ENCODE measurements at regions not wholly inside any gene's neighbourhood (a gene's known extent, or its start where the extent isn't known, plus 50 kb on each side); places are given as distances from the start of the nearest gene placed in this dataset.
A peak's percentile ranks its signal among the peaks of the same experiment; 100 is the strongest.

GRCh38 chr3:195001261-195001660, 269.7 kb downstream of the XXYLT1 start:
- H3K27me3 ChIP-seq (replicated peaks; ENCODE audit: insufficient read depth, low read length) = no peaks in the 10 kb centered on the region
- H4K20me1 ChIP-seq (ENCODE audit: insufficient read depth, low read length) = no peaks in the 10 kb centered on the region
- no peak overlapping the region for H3K4me3 ChIP-seq (ENCODE audit: low read length)
- TF ChIP-seq CTCF (IDR thresholded peaks at IDR 0.05; ENCODE audit: low read length) = no peak
- no peak for TF ChIP-seq EZH2phosphoT487 (IDR thresholded peaks at IDR 0.05; ENCODE audit: low read length)
- no peaks in the 10 kb centered on the region for H3F3A ChIP-seq (ENCODE audit: insufficient read depth, low read length)
- no peak overlapping the region for H3K9ac ChIP-seq (ENCODE audit: low read length)
- H3K27ac ChIP-seq (ENCODE audit: low read length) = no peak overlapping the region
- H3K4me1 ChIP-seq (ENCODE audit: low read length) = peaks cover 5% of the 10 kb centered on the region; the same call in 1 of the 2 replicates
- no peaks in the 10 kb centered on the region for H3K9me2 ChIP-seq (replicated peaks; ENCODE audit: insufficient read depth, low read length)
- H3K79me2 ChIP-seq (ENCODE audit: low read length) = no peaks in the 10 kb centered on the region
- no peak overlapping the region for H2AFZ ChIP-seq (ENCODE audit: low read length)
- H3K4me2 ChIP-seq (ENCODE audit: low read depth, low read length) = no peak overlapping the region
- H3K9me3 ChIP-seq (replicated peaks; ENCODE audit: insufficient read depth, low read length) = no peaks in the 10 kb centered on the region
- DNase-seq = no peak
- no peaks in the 10 kb centered on the region for H3K36me3 ChIP-seq (replicated peaks; ENCODE audit: insufficient read depth, low read length)

GRCh38 chr3:195001961-195002861, 268.7 kb downstream of the XXYLT1 start:
- Histone ChIP-seq H3K27me3 (replicated peaks; ENCODE audit: insufficient read depth, low read length) (no peaks in the 10 kb centered on the region), H3K79me2 (ENCODE audit: low read length) (no peaks in the 10 kb centered on the region), H3K4me2 (ENCODE audit: low read depth, low read length) (no peak overlapping the region), H3K36me3 (replicated peaks; ENCODE audit: insufficient read depth, low read length) (no peaks in the 10 kb centered on the region), H3K9me3 (replicated peaks; ENCODE audit: insufficient read depth, low read length) (no peaks in the 10 kb centered on the region), H3K4me3 (ENCODE audit: low read length) (no peak overlapping the region), H4K20me1 (ENCODE audit: insufficient read depth, low read length) (no peaks in the 10 kb centered on the region), H3K27ac (ENCODE audit: low read length) (no peak overlapping the region), H3K9ac (ENCODE audit: low read length) (no peak overlapping the region), H3K9me2 (replicated peaks; ENCODE audit: insufficient read depth, low read length) (no peaks in the 10 kb centered on the region), H3K4me1 (ENCODE audit: low read length) (peaks cover 5% of the 10 kb centered on the region; the same call in 1 of the 2 replicates), H3F3A (ENCODE audit: insufficient read depth, low read length) (no peaks in the 10 kb centered on the region), H2AFZ (ENCODE audit: low read length) (no peak overlapping the region)
- DNase-seq = peak; percentile 82
- TF ChIP-seq CTCF (IDR thresholded peaks at IDR 0.05; ENCODE audit: low read length) = peak; percentile 75
- TF ChIP-seq EZH2phosphoT487 (IDR thresholded peaks at IDR 0.05; ENCODE audit: low read length) = no peak

- Histone ChIP-seq H3K4me2 (ENCODE audit: low read depth, low read length) (no peak overlapping the region), H3K9me3 (replicated peaks; ENCODE audit: insufficient read depth, low read length) (no peaks in the 10 kb centered on the region), H2AFZ (ENCODE audit: low read length) (no peak overlapping the region), H3K9ac (ENCODE audit: low read length) (no peak overlapping the region), H4K20me1 (ENCODE audit: insufficient read depth, low read length) (no peaks in the 10 kb centered on the region), H3K79me2 (ENCODE audit: low read length) (no peaks in the 10 kb centered on the region), H3K36me3 (replicated peaks; ENCODE audit: insufficient read depth, low read length) (no peaks in the 10 kb centered on the region), H3K4me1 (ENCODE audit: low read length) (peaks cover 5% of the 10 kb centered on the region; the same call in 1 of the 2 replicates), H3F3A (ENCODE audit: insufficient read depth, low read length) (no peaks in the 10 kb centered on the region), H3K27ac (ENCODE audit: low read length) (no peak overlapping the region), H3K4me3 (ENCODE audit: low read length) (no peak overlapping the region), H3K9me2 (replicated peaks; ENCODE audit: insufficient read depth, low read length) (no peaks in the 10 kb centered on the region), H3K27me3 (replicated peaks; ENCODE audit: insufficient read depth, low read length) (no peaks in the 10 kb centered on the region)
- DNase-seq = no peak
- TF ChIP-seq EZH2phosphoT487 (IDR thresholded peaks at IDR 0.05; ENCODE audit: low read length) = no peak
- TF ChIP-seq CTCF (IDR thresholded peaks at IDR 0.05; ENCODE audit: low read length) = no peak
- no peak for TF ChIP-seq EZH2 (optimal IDR thresholded peaks at IDR 0.05; ENCODE audit: low read depth, low read length)
Observed at GRCh38 chr3:195003006-195003892, 267.7 kb downstream of the XXYLT1 start.

All from MM.1S (cell line).